ENCODE measurements at regions not wholly inside any gene's neighbourhood (a gene's known extent, or its start where the extent isn't known, plus 50 kb on each side); places are given as distances from the start of the nearest gene placed in this dataset.

DNA sequence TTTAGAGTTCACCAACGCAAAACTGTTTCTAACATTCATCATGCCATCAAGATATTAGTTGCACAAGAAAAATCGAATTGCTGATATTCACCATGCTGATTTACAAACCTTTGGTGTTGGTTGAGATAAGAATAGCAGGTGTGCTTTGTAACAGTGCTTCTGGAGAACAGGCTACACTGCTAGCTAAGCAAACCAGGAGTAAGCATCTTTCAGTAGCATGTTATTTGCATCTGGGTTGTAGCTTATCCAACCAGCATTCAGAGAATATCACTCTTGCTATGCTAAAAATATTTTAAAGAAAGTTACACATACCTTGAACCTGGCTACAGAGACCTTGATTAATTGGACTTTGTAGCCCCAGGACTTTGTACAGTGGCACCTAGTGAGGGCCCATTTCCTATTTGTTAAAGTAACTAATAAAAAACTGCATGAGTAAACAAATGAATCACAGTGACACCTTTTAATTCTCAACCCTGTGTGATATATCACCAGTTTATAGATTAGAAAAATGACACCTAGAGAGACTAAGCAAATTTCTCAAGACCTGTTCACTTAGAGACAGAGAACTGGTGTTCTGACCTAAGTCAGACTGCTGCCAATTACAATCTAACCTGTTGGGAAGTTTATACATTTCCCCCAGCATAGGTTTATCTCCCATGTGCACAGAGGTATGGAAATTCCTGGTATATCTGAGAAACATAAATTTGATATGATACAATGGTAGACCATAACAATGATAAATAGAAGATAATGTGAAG lies 435.5 kb upstream of the TGFBR2 start:
- DNase-seq: no peak

- no peak for DNase-seq
These were observed 432.0 kb upstream of the TGFBR2 start for GRCh38 chr3:30174357-30174756.

- no peak for DNase-seq
These were observed 425.9 kb upstream of the TGFBR2 start for GRCh38 chr3:30180310-30181177.

GRCh38 chr3:30181178-30181465 lies 425.3 kb upstream of the TGFBR2 start:
- no peak for DNase-seq

DNA sequence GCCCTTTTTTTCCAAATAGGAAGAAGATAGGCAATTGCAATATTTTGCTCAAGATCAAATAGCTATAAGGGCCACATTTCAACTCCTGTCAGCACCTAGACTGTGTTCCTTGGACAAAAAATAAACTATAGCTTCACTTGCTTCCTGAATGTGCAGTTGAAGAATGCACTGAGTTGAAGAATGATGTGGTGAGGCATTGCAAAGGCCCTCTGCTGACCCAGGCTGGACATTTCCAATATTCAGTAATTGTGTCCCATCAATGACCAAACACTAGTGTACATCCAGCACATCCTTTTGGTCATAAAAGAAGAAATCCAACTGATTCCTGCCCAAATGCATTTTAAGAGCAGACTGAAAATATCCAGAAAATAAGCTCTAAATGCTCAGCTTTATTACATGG lies 424.8 kb upstream of the TGFBR2 start:
- DNase-seq: no peak

GRCh38 chr3:30183421-30183820 lies 423.0 kb upstream of the TGFBR2 start:
- DNase-seq: no peak

DNA sequence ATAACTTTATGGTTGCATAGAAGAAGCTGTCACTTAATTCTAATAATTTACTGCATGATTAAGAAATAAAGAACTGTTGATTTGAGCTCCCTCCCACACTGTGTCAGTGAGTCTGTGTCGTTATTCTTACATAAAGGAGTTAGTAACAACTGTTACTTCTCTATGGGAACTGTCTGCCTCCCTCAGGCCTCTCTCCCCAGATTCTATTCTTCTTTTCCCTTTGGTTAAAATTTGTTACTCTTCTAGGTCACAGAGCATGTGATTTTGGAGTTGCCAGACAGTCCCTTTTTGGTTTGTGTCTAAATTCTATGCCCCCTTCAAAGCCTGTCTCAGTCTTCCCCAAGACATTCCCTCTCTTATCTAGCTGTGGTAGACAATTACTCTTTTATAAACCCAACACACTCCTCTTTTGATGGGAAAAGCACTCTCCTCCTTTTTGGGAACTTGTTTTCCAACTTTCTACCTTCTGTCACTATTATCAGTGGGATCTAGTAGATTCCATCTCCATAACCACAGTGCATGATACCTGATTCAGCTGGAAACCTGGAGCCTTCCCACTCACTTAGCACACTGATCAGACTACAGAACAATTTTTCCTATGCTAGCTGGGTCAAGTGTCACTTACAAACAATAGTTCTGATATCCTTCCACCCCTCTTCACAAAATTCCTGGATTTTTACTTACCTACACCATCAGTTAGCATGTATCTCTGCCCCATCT lies 422.1 kb upstream of the TGFBR2 start:
- DNase-seq: no peak

GRCh38 chr3:30185872-30186271 lies 420.5 kb upstream of the TGFBR2 start:
- DNase-seq: no peak

GRCh38 chr3:30186741-30187219 lies 419.6 kb upstream of the TGFBR2 start:
- no peak for DNase-seq

DNA sequence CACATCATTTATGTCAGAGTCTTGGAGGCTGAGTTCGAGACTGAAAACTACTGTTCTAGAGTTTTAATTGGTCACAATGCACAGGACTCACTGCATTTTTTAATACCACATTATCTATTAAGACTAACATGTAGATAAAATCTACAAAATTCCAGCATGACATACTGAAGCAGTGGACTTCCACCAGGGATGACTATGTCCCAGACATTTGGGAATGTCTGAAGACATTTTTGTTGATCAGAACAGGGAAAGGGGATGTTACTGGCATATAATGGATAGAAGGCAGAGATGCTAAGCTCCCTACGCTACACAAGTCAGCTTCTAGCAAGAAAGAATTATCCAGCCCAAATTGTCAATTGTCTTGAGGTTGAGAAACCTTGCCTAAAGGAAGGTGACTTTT lies 419.0 kb upstream of the TGFBR2 start:
- DNase-seq: no peak

- no peak for DNase-seq
These were observed 417.7 kb upstream of the TGFBR2 start for GRCh38 chr3:30188713-30189112.

GRCh38 chr3:30189900-30190299 lies 416.5 kb upstream of the TGFBR2 start:
- DNase-seq: no peak

DNA sequence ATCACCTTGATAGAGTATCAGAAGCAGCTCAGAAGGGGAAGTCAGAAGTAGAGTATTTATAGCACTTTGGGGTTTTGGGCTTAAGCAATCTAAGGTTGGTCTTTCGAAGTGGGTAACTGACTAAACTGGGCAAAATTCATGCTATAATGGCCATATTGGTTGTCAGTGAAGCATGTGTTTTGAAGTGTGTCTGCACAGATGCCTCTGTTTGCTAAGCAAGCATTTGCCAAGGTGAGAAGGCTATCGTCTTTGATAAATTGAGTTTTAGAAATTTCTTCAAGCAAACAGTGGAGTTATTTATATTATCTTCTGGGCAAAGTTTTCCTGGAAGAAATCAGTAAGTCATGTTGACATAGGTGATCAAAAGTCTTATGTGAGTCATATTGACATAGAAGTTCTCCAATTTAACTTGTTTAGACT lies 412.8 kb upstream of the TGFBR2 start:
- no peak for DNase-seq

GRCh38 chr3:30195352-30195751 lies 411.0 kb upstream of the TGFBR2 start:
- no peak for DNase-seq

- DNase-seq: no peak
These were observed 408.2 kb upstream of the TGFBR2 start for GRCh38 chr3:30198162-30198561.

DNA sequence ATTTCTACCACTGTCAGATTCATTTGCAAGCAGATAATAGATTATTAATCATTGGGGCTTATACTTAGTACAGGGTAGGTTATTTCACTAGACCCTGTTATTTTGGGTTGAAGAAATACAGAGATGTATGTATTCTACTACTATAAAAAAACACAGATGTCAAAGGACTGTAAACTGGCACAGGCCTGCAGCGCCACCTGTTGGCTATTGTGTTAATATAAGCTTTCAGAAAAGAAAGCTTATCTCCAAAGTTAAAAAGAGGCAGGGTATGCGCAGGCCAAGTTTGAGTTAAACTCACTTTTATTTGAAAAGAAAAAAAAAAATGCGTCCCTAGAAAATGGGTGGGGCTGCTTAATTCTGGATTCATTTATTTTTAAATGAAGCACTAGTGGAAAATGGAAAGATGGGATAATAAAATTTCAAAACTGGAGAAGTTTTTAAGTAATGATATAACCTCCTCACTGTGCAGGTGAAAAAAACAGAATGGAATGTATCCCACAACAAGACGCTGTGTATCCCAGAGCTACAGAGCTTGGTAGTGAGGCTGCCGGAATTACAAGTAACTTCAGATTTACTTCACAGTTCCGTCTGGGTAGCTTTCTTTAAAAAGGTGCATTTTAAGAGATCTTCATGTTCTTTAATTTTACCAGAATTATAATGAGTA lies 407.2 kb upstream of the TGFBR2 start:
- DNase-seq: peak; percentile 57

GRCh38 chr3:30199855-30200254 lies 406.5 kb upstream of the TGFBR2 start:
- peak; percentile 66 for DNase-seq

DNA sequence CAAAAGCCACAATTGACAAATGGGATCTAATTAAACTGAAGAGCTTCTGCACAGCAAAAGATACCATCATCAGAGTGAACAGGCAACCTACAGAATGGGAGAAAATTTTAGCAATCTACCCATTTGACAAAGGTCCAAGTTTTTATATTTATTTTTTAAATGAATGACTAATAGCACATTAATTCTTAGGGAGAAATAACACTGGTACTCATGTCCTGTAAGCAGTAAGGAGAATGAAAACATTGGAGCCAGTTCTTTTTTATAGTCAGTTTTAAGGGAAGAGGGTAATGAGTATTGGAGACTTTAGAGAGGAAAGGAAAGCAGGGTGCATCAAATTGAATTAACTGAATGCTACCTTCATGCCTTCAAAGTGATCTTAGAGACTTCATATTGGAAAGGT lies 404.7 kb upstream of the TGFBR2 start:
- DNase-seq: peak; percentile 22

DNA sequence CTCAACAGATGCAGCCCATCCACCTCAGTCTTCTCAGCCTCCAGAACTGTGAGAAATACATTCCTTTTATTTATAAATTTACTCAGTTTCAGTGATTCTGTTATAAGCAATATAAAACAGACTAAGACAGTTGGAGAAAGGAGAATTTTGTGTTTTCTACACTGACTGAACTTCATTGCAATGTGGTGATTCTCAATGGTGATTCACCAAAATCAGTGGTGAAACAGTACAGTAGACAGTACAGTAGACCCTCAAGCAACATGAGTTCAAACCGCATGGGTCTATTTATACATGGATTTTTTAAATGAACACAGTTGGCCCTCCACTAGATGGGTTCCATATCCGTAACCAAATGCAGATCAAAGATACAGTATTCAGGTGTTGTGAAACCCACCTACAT lies 403.1 kb upstream of the TGFBR2 start:
- peak; percentile 55 for DNase-seq

- DNase-seq: no peak
These were observed 402.3 kb upstream of the TGFBR2 start for GRCh38 chr3:30204126-30204525.

GRCh38 chr3:30206051-30206450 lies 400.4 kb upstream of the TGFBR2 start:
- DNase-seq: no peak

DNA sequence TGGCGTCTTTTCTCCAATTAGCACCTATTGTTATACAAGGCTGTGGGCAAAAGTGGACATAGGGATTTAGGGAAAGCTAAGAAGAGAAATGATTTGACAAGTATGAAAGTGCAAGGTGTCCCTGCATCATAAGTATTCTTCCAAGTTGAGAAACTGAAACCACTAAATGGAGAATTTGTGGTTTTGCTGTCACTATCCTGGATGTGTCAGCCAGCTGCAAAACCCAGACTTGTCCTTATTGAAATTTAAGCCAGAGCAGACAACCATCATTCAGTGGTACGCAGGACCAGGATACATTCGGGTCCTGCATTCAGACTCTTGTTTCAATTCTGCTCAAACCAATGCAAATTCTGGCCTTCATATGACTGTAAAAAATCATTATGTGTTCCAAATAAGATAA lies 384.8 kb upstream of the TGFBR2 start:
- DNase-seq: peak; percentile 41

GRCh38 chr3:30222441-30222840 lies 384.0 kb upstream of the TGFBR2 start:
- DNase-seq: peak; percentile 29
